ENCODE measurements at regions not wholly inside any gene's neighbourhood (a gene's known extent, or its start where the extent isn't known, plus 50 kb on each side); places are given as distances from the start of the nearest gene placed in this dataset.

DNA sequence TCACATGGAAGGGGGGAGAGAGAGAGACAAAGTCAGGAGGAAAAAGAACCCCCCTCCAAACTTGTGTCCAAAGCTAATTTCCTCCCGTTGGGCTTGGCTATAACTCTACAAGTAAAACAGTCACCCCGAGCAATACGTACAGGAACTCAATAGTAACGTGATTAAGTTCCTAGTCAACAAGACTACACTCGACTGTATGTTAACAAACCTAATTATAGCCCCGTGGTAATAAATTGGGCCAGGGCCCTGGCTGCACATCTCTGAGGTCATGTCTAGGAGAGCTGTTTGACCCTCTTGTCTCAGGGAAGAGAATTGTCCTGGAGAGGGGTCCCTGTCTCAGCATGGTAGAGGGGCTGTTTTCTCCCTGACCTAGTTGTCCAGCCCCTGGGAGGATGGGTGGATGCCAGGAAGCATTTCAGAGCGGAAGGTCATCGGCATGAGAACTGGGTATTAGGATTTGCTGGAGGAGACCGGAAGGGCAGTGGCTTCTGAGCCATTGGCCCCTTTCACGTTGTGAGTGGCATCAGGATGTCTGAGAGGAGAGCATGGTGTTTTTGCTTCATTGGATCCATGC lies 60.2 kb upstream of the COMTD1 start:
- TF ChIP-seq, protein P1, sequence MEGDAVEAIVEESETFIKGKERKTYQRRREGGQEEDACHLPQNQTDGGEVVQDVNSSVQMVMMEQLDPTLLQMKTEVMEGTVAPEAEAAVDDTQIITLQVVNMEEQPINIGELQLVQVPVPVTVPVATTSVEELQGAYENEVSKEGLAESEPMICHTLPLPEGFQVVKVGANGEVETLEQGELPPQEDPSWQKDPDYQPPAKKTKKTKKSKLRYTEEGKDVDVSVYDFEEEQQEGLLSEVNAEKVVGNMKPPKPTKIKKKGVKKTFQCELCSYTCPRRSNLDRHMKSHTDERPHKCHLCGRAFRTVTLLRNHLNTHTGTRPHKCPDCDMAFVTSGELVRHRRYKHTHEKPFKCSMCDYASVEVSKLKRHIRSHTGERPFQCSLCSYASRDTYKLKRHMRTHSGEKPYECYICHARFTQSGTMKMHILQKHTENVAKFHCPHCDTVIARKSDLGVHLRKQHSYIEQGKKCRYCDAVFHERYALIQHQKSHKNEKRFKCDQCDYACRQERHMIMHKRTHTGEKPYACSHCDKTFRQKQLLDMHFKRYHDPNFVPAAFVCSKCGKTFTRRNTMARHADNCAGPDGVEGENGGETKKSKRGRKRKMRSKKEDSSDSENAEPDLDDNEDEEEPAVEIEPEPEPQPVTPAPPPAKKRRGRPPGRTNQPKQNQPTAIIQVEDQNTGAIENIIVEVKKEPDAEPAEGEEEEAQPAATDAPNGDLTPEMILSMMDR (IDR thresholded peaks at IDR 0.05; ENCODE audit: borderline replicate concordance, control extremely low read depth, extremely low read depth, insufficient read depth, missing control alignments): no peak
- in situ Hi-C loops (cut with MboI; ENCODE audit: low sequenced_read_pairs, unreplicated experiment): no loop called here
- DNase-seq (ENCODE audit: low spot score): no peak

DNA sequence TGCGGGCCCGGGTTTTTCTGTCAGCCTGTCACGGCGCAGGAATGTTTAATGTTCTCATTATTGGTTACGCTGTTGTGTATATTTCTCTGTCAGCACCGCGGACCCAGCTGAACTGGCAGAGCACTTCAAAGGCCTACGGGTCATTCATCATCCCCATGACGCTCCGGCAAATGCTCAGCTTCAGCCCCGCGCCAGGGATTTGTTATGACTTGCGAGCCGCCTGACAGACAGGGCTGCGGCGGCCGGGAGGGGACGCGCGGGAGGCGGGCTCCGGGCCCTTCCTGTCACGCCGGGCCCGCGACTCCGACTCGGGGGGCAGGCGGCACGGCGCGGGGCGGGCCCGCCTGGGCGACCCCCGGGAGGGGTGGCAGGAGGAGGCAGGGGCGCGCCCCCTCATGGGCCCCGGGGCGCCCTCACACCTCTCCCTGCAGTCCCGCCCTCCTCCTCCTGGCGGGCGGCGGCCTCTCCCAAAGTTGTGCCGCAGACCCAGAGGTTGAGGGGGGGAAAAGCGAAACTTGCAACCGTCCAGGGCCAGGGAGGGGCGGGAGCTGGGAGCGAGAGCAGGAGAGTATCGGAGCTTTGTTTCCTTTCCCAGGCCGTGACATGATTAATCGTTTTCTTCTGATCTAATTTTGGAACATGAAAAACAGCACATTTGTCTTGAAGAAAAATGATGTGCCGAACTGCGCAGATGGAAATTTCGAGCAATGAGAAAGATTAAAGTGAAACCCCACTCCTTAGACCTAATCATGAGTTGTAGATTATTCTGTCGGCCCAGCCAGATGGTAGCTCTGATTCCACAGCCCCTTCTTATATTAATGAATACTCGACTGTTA lies 59.3 kb upstream of the COMTD1 start:
- TF ChIP-seq, protein P1 (IDR thresholded peaks at IDR 0.05; ENCODE audit: borderline replicate concordance, control extremely low read depth, extremely low read depth, insufficient read depth, missing control alignments): peak; percentile 5
- in situ Hi-C loops (cut with MboI; ENCODE audit: low sequenced_read_pairs, unreplicated experiment): no loop called here
- DNase-seq (ENCODE audit: low spot score): peak; percentile 76

- in situ Hi-C loops (cut with MboI; ENCODE audit: low sequenced_read_pairs, unreplicated experiment): no loop called here
- TF ChIP-seq, protein P1 (IDR thresholded peaks at IDR 0.05; ENCODE audit: borderline replicate concordance, control extremely low read depth, extremely low read depth, insufficient read depth, missing control alignments): no peak
- DNase-seq (ENCODE audit: low spot score): no peak
These were observed 58.7 kb upstream of the COMTD1 start for GRCh38 chr10:75294518-75294865.

- DNase-seq (ENCODE audit: low spot score): no peak
- in situ Hi-C loops (cut with MboI; ENCODE audit: low sequenced_read_pairs, unreplicated experiment): no loop called here
- TF ChIP-seq, protein P1 (IDR thresholded peaks at IDR 0.05; ENCODE audit: borderline replicate concordance, control extremely low read depth, extremely low read depth, insufficient read depth, missing control alignments): no peak
These were observed 58.3 kb upstream of the COMTD1 start for GRCh38 chr10:75294031-75294437.

- no peak for DNase-seq (ENCODE audit: low spot score)
- TF ChIP-seq, protein P1 (IDR thresholded peaks at IDR 0.05; ENCODE audit: borderline replicate concordance, control extremely low read depth, extremely low read depth, insufficient read depth, missing control alignments): no peak
- in situ Hi-C loops (cut with MboI; ENCODE audit: low sequenced_read_pairs, unreplicated experiment): no loop called here
These were observed 57.7 kb upstream of the COMTD1 start for GRCh38 chr10:75293446-75293820.

DNA sequence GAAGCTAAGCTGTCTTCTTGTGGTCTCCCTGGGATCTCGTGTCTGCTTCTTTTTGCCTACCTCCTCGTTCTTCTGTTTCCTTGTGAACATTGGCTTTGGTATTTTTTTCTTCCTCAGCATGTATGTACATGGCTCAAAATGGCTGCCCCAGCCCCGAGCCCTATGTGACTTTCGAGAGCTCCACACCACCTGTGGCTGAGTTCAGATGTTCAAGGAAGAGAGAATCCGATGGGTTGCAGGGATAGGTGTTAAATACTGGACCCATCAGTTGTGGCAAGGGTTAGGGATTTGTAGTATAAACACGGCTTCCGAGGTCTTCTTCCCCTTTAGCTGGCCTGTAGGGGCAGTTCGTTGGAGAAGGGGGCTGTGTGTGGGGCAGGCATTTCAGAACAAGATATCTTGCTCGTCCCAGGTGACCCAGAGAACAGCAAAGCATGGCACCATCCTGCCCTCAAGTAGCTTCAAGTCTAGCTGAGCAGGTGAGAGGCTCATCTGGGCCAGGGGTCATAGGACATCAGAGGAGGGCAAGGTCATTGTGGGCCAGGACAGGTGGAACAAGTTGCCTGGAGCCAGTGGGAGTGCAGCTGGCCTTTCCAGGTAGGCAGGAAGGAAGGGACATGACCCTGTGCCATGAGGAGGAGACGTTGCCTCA lies 57.2 kb upstream of the COMTD1 start:
- TF ChIP-seq, protein P1 (IDR thresholded peaks at IDR 0.05; ENCODE audit: borderline replicate concordance, control extremely low read depth, extremely low read depth, insufficient read depth, missing control alignments): no peak
- in situ Hi-C loops (cut with MboI; ENCODE audit: low sequenced_read_pairs, unreplicated experiment): no loop called here
- no peak for DNase-seq (ENCODE audit: low spot score)
